Psoas muscle (tissue), 7 donors: ENCODE measurements at regions not wholly inside any gene's neighbourhood (a gene's known extent, or its start where the extent isn't known, plus 50 kb on each side); places are given as distances from the start of the nearest gene placed in this dataset.

Experiments used
- ATAC-seq, 4 donors: fragments of 200-7000 bp; cut with Tn5 transposase; one replicate each; pipeline ENCODE4 v1.9.1; 2020; ENCODE audit warnings: moderate library complexity in 3 of 4, mild to moderate bottlenecking in 2 of 4
- DNase-seq, 2 donors: peaks; one replicate each; pipeline ENCODE4 v3.0.0-alpha.2; 2020
- H3K27ac ChIP-seq: fragments of 200-600 bp; one replicate; pipeline ENCODE4 v1.8.0; 2022
- H3K27me3 ChIP-seq, 3 donors: fragments of 200-600 bp in 1 of 3; one replicate each; pipeline versions ENCODE4 v1.6.1 to v1.8.0; 2013 to 2022; ENCODE audit warnings: low read length in 2 of 3, mild to moderate bottlenecking in 2 of 3, moderate library complexity in 1 of 3; ENCODE audit not compliant: insufficient read depth in 3 of 3
- H3K36me3 ChIP-seq, 2 donors: fragments of 200-600 bp in 1 of 2; one replicate each; pipeline versions ENCODE4 v1.6.1 to v1.8.0; 2013 to 2022; ENCODE audit warnings: low read depth in 1 of 2, mild to moderate bottlenecking in 1 of 2, moderate library complexity in 1 of 2; ENCODE audit not compliant: insufficient read depth in 1 of 2
- H3K4me1 ChIP-seq: fragments of 200-600 bp; one replicate; pipeline ENCODE4 v1.8.0; 2022
- H3K4me3 ChIP-seq: fragments of 200-600 bp; one replicate; pipeline ENCODE4 v1.8.0; 2022; ENCODE audit warnings: mild to moderate bottlenecking
- H3K9me3 ChIP-seq: fragments of 200-600 bp; one replicate; pipeline ENCODE4 v1.8.0; 2022
- CTCF ChIP-seq: fragments of 200-600 bp; IDR thresholded peaks from one replicate; pipeline ENCODE4 v1.8.0; 2022; ENCODE audit warnings: antibody characterized with exemption
- WGBS, 3 donors: extraction: QIAGEN DNeasy Blood & Tissue Kit; methylation state at CpG; one replicate each; pipeline versions ENCODE4 v1.1.6 to v1.1.7; 2013; 5-methylcytosine and 5-hydroxymethylcytosine counted together
- intact Hi-C, 2 donors: fragments of 100-400 bp; cut with DNase I; formaldehyde crosslinking; loops; one replicate each; pipeline versions ENCODE4 v1.11.0 to v1.14.2; 2022
- donor health status: healthy with polysubstance abuse.
- donor health status: DM: no; HTN: no; CAD: no; lungs with moderate emphysema.
- donor health status: Bipolar disorder and iron deficiency.
- donor health status: healthy.
- donor health status: DM: yes; HTN: yes; CAD: no.
- donor health status: DM: no; HTN: no; CAD: no.
- donor health status: DM: yes; HTN: yes; CAD: no.

GRCh38 chr2:198917275-198917674 is 540.5 kb downstream of the SATB2 start:
- TF ChIP-seq CTCF, result no peak
- 71 to 77% (median 76%) methylated on average over 2 of the region's 2 CpGs for WGBS, 3 donors
- ATAC-seq, result no peak

GRCh38 chr2:198916548-198917080 is 541.1 kb downstream of the SATB2 start:
- Histone ChIP-seq H3K27me3 (no peaks in the 10 kb centered on the region), H3K4me3 (no peak overlapping the region), H3K27ac (no peak overlapping the region), H3K9me3 (no peaks in the 10 kb centered on the region), H3K36me3 (no peaks in the 10 kb centered on the region), H3K4me1 (no peaks in the 10 kb centered on the region)
- 42 to 48% (median 46%) methylated on average over 6 of the region's 6 CpGs for WGBS, 3 donors
- no peak for TF ChIP-seq CTCF
- ATAC-seq, result no peak
- intact Hi-C loops, result no loop called here
- DNase-seq, result no peak

More at GRCh38 chr2:198917275-198917674, 540.5 kb downstream of the SATB2 start:
- H3K9me3 ChIP-seq, result no peaks in the 10 kb centered on the region
- no peak for DNase-seq
- no peak overlapping the region for H3K27ac ChIP-seq
- no peaks in the 10 kb centered on the region for H3K36me3 ChIP-seq
- H3K4me3 ChIP-seq, result no peak overlapping the region
- no peaks in the 10 kb centered on the region for H3K27me3 ChIP-seq
- no peaks in the 10 kb centered on the region for H3K4me1 ChIP-seq
- intact Hi-C loops, result no loop called here

GRCh38 chr2:198913394-198914152 is 544.2 kb downstream of the SATB2 start:
- no peak for DNase-seq
- Histone ChIP-seq H3K9me3 (no peaks in the 10 kb centered on the region), H3K36me3 (no peaks in the 10 kb centered on the region), H3K27ac (no peak overlapping the region), H3K4me1 (no peaks in the 10 kb centered on the region), H3K27me3 (no peaks in the 10 kb centered on the region), H3K4me3 (no peak overlapping the region)
- no peak for ATAC-seq
- TF ChIP-seq CTCF, result no peak
- intact Hi-C loops, result no loop called here

- no peak overlapping the region for H3K27ac ChIP-seq
- ATAC-seq, result no peak
- intact Hi-C loops, result no loop called here
- WGBS, 3 donors, result 80 to 84% (median 83%) methylated on average over 2 of the region's 2 CpGs
- H3K4me1 ChIP-seq, result no peaks in the 10 kb centered on the region
- TF ChIP-seq CTCF, result no peak
- H3K9me3 ChIP-seq, result no peaks in the 10 kb centered on the region
- no peak for DNase-seq
- no peaks in the 10 kb centered on the region for H3K36me3 ChIP-seq
- H3K4me3 ChIP-seq, result no peak overlapping the region
- no peaks in the 10 kb centered on the region for H3K27me3 ChIP-seq
Observed at GRCh38 chr2:198909525-198910267, 548.0 kb downstream of the SATB2 start.
